ENCODE measurements at regions not wholly inside any gene's neighbourhood (a gene's known extent, or its start where the extent isn't known, plus 50 kb on each side); places are given as distances from the start of the nearest gene placed in this dataset.

DNA sequence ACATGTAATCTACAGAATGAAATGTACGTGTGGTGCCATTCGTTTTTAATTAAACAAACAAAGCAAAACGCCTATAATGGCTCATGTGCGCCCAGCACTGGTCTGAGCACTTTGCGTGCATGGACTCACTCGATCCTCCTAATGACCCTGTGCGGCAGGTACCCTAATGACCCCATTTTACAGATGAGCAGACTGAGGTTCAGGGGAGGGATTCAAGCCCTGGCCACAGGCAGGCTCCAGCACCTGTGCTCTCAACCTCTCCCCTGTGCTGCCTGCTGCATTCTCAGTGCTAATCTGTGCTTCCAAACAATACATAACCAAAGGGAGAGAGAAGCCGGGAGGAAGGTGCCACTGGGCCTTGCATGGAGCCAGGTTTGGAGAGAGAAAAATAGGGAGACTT lies 124.2 kb upstream of the ZBTB40 start:
- TF ChIP-seq, protein P1, sequence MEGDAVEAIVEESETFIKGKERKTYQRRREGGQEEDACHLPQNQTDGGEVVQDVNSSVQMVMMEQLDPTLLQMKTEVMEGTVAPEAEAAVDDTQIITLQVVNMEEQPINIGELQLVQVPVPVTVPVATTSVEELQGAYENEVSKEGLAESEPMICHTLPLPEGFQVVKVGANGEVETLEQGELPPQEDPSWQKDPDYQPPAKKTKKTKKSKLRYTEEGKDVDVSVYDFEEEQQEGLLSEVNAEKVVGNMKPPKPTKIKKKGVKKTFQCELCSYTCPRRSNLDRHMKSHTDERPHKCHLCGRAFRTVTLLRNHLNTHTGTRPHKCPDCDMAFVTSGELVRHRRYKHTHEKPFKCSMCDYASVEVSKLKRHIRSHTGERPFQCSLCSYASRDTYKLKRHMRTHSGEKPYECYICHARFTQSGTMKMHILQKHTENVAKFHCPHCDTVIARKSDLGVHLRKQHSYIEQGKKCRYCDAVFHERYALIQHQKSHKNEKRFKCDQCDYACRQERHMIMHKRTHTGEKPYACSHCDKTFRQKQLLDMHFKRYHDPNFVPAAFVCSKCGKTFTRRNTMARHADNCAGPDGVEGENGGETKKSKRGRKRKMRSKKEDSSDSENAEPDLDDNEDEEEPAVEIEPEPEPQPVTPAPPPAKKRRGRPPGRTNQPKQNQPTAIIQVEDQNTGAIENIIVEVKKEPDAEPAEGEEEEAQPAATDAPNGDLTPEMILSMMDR (IDR thresholded peaks at IDR 0.05): no peak
- no peak for TF ChIP-seq POLR2A (IDR thresholded peaks at IDR 0.05)
